HG03060 (cell line): ENCODE measurements at regions not wholly inside any gene's neighbourhood (a gene's known extent, or its start where the extent isn't known, plus 50 kb on each side); places are given as distances from the start of the nearest gene placed in this dataset.
"Not testable (repeated sequence)": the region's sequence is repeated elsewhere in the genome, so short reads cannot be mapped to it uniquely, and the experiment has no call there.

Source experiments
- ATAC-seq: cut with Tn5 transposase; IDR thresholded peaks from one replicate; pipeline ENCODE4 v1.9.1; 2021; ENCODE audit warnings: low read depth, moderate number of reproducible peaks; ENCODE audit not compliant: unreplicated experiment

- ATAC-seq = not testable (repeated sequence)
These were observed 1183.2 kb upstream of the WWC1 start for GRCh38 chr5:167108266-167108665.

DNA sequence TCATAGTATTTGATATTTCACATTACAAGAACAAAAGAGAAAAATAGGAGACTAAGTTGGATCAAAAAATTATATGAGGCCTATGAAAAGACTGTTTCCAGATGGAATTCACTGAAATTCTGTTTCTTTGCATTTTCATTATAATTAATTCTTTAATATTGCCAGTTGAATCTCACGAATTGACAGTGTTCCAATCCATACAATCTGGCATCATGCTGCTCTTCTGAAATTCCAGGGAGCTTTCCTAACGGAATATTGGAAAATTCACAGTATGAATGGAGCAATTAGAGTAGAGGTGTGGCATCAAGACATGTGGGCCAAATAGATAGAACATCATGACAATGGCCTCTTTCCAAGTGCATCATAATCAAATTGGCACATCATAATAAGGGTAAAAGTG lies 1178.9 kb upstream of the WWC1 start:
- ATAC-seq = no peak

GRCh38 chr5:167122267-167122666 lies 1169.2 kb upstream of the WWC1 start:
- ATAC-seq = no peak

- no peak for ATAC-seq
These were observed 1168.3 kb upstream of the WWC1 start for GRCh38 chr5:167123126-167123525.

DNA sequence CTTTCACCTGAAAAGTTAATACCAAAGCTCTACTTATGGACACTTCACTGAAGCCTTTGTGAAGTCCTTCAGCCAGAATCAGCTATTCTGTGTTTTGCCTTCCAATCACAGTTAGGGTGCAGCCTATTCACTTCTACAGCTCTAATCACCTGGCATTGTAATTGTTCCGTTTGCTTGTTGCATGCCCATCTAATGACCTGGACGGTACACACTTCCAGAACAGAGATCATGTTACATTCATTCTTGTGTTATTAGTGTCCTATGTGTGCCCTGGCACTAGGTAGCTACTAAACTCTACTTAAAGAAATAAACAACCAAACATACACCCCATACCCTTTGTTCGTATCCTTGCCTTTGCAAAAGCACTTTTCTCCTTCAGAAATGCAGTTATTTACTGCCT lies 1162.9 kb upstream of the WWC1 start:
- ATAC-seq = no peak

DNA sequence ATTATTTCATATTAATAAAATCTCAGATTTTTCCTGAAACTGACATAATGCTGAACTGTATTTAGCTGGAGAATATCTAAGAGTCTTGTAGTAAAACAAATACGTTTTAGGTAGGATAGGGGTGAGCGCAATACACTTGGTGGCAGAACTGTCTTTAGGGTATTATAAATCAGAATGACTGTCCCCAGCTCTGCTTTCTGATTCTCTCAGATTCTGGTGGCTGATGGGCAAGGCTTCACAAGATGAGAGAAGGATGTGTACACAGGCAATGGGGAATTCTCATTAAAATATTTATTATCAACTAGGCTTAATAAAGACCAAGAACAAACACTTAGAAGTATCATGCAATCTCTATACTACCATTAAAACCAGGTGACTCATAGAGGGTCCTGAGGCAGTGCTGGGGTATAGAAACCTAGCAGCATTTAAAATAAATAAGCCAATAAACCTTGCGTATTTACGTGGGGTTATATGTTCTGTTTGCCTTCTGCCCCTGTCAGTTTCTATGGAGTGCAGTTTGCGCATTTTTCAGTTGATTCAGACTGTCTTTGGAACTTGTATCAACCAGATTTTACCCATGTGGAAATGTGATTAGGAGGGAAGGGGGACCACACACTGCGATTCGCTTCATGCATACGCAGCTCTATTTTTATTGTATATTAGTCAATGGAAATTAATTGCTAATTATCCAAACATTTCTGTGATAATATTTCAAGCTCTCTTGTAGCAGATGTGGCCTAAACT lies 1150.7 kb upstream of the WWC1 start:
- no peak for ATAC-seq

DNA sequence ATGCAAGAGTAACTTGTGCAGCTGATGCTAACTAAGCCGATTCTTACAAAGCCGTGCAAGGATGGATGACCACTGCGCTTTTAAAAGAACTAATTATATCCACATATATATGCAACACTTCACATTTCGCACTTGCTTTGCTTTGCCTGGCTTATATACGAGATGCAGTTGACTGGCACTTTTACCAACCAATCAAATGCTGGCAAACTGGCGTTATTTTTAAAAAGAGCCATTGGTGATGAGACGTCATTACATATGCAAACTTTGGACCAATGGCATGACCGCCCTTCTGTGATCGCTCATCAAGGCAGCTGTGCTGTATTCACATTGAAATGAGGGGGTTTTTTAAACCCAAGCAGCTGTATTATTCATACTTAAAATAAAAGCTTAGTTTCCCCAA lies 1147.7 kb upstream of the WWC1 start:
- ATAC-seq = no peak

- ATAC-seq = no peak
These were observed 1145.6 kb upstream of the WWC1 start for GRCh38 chr5:167145841-167146240.

DNA sequence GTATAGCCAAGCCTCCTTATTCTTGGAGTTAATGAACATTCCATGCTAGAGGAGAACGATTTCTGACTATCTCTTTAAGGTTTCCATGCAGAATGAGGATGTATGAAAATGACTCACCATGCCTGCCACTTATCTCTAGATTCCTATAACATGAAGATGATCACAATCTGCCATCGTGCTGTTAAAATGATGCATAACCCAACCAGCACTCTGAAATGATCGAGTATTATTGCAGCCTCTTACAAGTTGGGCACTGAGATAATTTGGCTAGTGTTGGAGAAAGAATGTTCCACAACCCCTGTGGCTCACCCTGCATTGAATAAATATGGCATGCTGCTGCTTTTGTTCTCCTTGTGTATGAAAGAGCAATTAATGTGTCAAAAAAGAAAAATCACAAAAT lies 1143.6 kb upstream of the WWC1 start:
- ATAC-seq = no peak

DNA sequence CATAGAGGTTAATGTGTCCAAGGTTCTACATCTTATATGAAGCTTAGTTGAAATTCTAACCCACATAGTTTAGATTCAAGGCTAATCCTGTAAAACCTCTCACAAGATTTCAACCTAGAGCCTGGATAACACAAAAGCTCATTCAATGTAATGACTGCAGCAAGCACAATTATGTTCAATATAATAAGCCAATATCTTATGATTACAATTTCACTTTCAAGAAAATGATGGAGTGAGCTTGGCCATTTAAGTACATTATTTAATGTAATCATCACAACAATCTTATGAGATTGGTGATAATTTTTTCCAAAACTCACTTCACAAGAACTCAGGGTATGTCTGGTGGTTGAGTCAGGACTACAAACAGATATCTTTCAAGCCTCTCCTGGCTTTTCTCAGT lies 1140.8 kb upstream of the WWC1 start:
- no peak for ATAC-seq

DNA sequence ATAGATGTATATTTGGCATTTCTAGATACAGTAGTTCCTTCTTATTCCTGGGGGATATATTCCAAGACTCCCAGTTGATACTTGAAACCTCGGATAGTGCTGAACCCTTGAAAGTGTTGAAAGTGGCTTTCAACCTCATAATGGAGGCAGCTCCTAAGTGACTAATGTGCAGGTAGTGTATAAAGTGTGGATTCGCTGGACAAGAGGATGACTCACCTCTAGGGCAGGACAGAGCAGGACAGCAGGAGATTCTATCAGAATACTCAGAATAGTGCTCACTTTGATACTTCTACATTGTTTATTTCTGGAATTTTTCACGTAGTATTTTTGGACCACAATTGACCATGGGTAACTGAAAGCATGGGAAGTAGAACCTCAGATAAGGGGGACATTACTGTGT lies 1138.9 kb upstream of the WWC1 start:
- ATAC-seq = no peak

DNA sequence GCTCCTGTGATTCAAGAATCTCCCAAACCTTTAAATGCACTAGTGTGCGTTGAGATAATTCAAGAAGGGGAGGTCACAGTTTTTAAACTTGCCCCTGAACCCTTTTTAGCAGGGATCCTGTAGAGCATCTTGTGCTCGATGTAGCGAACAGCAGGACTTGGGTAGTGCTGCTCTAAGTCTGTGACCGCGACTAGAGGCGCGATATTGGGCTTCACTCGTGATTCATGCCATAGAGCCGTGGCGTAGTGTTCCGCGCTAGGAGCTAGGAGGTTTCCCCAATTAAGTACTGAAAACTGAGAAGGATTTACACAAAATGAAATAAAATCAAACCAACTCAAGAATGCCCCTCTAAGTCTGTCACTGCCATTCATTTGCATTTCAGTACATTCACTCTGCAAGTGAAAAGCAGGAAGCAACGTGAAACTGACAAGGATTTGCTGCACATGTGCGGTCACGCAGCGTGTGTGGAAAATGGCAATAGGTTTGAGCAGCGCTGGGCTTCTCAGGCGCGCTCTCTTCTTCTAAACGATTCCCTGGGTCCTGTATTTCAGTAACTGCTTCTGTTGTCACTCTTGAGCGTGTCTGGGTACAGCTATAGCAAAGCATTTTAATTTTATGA lies 1135.9 kb upstream of the WWC1 start:
- ATAC-seq = no peak

DNA sequence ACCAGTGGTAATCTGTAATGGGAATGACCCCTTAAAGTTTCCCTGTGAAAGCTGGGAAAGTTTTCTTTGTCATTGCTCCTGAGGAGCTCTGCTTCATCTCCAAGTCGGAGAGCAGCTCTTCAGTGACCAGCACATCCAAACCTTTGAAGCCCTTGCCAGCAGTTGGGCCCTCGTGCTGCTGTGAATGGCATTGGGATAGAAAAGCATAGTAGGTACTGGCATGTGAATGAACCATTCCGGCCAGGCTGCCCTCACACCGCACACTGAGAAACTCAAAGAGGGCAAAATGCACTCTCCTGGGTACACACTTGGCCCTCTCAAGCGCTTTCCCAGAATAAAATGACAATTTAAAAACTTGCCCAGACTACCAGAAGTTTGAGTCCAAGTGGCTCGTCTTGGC lies 1135.0 kb upstream of the WWC1 start:
- no peak for ATAC-seq

- ATAC-seq = no peak
These were observed 1132.9 kb upstream of the WWC1 start for GRCh38 chr5:167158588-167158987.

GRCh38 chr5:167160388-167160787 lies 1131.1 kb upstream of the WWC1 start:
- ATAC-seq = no peak

- no peak for ATAC-seq
These were observed 1124.7 kb upstream of the WWC1 start for GRCh38 chr5:167166696-167167095.

DNA sequence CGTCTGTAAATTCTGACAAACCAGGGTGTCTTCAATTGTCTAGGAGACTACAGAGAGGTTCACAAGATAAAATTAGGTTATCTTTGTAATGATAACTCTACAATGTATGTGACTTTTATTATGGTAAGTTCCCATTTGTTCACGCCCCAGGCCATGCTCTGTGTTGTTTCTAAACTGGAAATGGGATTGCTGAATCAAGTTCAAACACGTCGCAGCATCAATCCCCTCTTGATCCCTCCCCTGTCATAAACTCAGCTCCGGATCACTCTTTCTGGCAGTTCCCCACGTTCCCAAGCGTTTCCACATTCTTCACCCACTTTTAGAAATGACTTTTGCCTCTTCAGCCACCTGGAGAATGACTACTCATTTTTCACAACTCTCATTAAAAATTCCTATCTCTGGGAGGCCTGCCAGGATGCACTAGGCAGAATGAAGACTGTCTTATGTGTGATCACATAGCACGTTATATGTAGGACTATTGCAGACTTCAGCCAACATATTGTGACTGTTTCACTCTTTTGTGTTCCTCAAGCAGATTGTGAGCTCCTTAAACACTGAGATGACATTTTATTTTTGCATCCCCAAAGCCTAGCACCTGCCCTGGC lies 1124.2 kb upstream of the WWC1 start:
- no peak for ATAC-seq

DNA sequence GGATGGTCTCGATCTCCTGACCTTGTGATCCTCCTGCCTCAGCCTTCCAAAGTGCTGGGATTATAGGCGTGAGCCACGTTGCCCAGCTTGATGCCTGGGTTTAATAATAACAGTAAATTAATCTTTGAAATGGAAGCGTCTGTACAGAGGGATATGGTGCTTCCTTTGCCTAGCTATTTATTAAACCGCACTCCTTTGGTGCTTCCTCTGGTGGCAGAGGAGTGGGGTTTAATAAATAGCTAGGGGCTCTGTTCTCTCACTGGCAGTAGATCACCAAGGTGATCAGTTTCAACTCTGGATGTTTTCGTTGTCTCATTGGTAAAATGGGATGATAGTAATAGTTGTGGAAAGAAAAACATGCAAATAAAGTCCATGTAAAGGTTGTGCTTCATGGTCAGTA lies 1122.5 kb upstream of the WWC1 start:
- no peak for ATAC-seq

GRCh38 chr5:167171056-167171455 lies 1120.4 kb upstream of the WWC1 start:
- no peak for ATAC-seq

- no peak for ATAC-seq
These were observed 1113.7 kb upstream of the WWC1 start for GRCh38 chr5:167177736-167178135.

GRCh38 chr5:167180906-167181305 lies 1110.5 kb upstream of the WWC1 start:
- no peak for ATAC-seq

DNA sequence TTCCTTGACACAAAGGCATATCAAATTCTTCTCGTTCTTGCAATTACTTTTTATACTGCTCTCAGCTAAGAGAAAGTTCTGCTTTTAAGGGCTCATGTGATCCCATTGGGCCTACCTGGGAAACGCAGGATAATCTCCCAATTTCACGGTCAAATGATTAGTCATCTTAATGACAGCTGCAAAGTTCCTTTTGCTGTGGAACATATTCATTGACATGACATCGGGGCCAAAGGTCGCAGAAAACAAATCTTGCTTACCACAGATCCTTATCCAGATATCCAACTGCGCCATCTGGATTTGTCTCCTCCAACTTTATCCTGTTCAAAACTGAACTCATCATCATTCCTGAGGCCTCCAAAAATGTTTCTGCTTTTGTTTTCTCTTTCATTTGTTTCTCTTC lies 1085.6 kb upstream of the WWC1 start:
- ATAC-seq = no peak
